ENCODE measurements at regions not wholly inside any gene's neighbourhood (a gene's known extent, or its start where the extent isn't known, plus 50 kb on each side); places are given as distances from the start of the nearest gene placed in this dataset.

- TF ChIP-seq ZNF398 (CRISPR knock-in tag; IDR thresholded peaks at IDR 0.05) = no peak
- no peak for TF ChIP-seq ZNF277 (CRISPR knock-in tag; IDR thresholded peaks at IDR 0.05; ENCODE audit: borderline replicate concordance)
- TF ChIP-seq KDM5B (IDR thresholded peaks at IDR 0.05; ENCODE audit: insufficient replicate concordance, low read depth, low read length) = no peak
These were observed 69.6 kb upstream of the CREB1 start (continued) for GRCh38 chr2:207459990-207460757.

GRCh38 chr2:207463433-207463832 is 66.3 kb upstream of the CREB1 start:
- CTCF ChIA-PET (ENCODE audit: low intra/inter-chr PET ratio) = no interaction called here
- H3K79me2 ChIP-seq (ENCODE audit: control insufficient read depth, insufficient read depth, low read length) = no peaks in the 10 kb centered on the region
- intact Hi-C loops (cut with micrococcal nuclease) = no loop called here
- no peak overlapping the region for H3K27ac ChIP-seq (ENCODE audit: extremely low read depth, low read depth, low read length)
- H3K4me1 ChIP-seq (replicated peaks in 1 of 2; ENCODE audit: control insufficient read depth in 2 of 2, insufficient read depth in 2 of 2, low read length in 2 of 2) = no peaks in the 10 kb centered on the region; a peak in 3 of 5 replicates
- no peaks in the 10 kb centered on the region for H3K9me3 ChIP-seq (replicated peaks; ENCODE audit: control insufficient read depth, insufficient read depth, low read depth, low read length)
- in situ Hi-C loops (cut with MboI) = loop anchor here (25.0 kb wide), 2 partner anchors 476 to 901 kb away; no protein-coding TSS in a partner anchor
- BruUV-seq (replicated peaks) = no TSS peak
- H3K4me2 ChIP-seq (ENCODE audit: insufficient read depth, low read length) = no peak overlapping the region
- TF ChIP-seq ZNF780A (CRISPR knock-in tag; IDR thresholded peaks at IDR 0.05) (no peak), SNAPC5 (CRISPR knock-in tag; IDR thresholded peaks at IDR 0.05) (no peak), NFYB (IDR thresholded peaks at IDR 0.05; ENCODE audit: extremely low read depth, insufficient read length) (no peak)
- H3K36me3 ChIP-seq (ENCODE audit: control insufficient read depth, insufficient read depth, low read length) = no peaks in the 10 kb centered on the region
- DNase-seq (ENCODE audit: extremely low read depth in 1 of 4, low spot score in 3 of 4) = no peak
- POLR2A ChIA-PET = no interaction called here
- no peak for FAIRE-seq
- no peaks in the 10 kb centered on the region for H3K27me3 ChIP-seq (ENCODE audit: control insufficient read depth in 2 of 2, insufficient read depth in 2 of 2, low read length in 2 of 2)
- WGBS (ENCODE audit: insufficient coverage, low coverage, missing lambda C conversion rate) = 74% methylated on average over 8 of the region's 8 CpGs
- ATAC-seq = no peak; the same call in 2 of the 3 replicates
- H3K9ac ChIP-seq (ENCODE audit: insufficient read depth in 1 of 2, low read depth in 2 of 2, low read length in 2 of 2) = no peak overlapping the region
- H2AFZ ChIP-seq (ENCODE audit: low read depth, low read length) = peak overlapping the region; percentile 45; the same call in 1 of the 2 replicates
- H4K20me1 ChIP-seq (replicated peaks; ENCODE audit: control insufficient read depth, insufficient read depth, low read length) = no peaks in the 10 kb centered on the region
- H3K9me1 ChIP-seq (ENCODE audit: control insufficient read depth, insufficient read depth, low read length) = no peaks in the 10 kb centered on the region
- H3K4me3 ChIP-seq = no peak overlapping the region

Data from K562 (cell line).